NCI-H146 (cell line): ENCODE measurements at regions not wholly inside any gene's neighbourhood (a gene's known extent, or its start where the extent isn't known, plus 50 kb on each side); places are given as distances from the start of the nearest gene placed in this dataset.
"Not testable (repeated sequence)": the region's sequence is repeated elsewhere in the genome, so short reads cannot be mapped to it uniquely, and the experiment has no call there.

ENCODE experiments used
- DNase-seq: peaks from one replicate; lab custom pipeline; 2025; lab: John Stamatoyannopoulos, UW

DNA sequence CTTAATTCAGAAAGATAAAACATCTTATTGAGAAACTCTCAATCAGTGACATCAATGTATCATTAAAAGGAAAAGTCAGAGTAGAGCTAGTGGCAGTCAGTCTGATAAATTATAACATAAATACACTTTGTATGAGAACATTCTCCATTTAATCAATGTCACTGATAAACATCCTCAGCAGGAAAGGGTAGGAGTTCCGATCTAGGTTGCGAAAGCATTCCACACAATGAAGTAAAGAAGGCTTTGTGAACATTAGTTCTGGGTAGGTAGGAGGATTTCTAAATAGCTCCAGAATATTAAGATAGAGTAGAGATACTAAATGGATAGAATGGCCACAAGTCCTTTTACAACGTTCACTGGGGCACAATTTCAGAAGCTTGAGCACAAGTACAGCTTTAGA lies 179.7 kb upstream of the MALRD1 start:
- DNase-seq, result no peak

DNA sequence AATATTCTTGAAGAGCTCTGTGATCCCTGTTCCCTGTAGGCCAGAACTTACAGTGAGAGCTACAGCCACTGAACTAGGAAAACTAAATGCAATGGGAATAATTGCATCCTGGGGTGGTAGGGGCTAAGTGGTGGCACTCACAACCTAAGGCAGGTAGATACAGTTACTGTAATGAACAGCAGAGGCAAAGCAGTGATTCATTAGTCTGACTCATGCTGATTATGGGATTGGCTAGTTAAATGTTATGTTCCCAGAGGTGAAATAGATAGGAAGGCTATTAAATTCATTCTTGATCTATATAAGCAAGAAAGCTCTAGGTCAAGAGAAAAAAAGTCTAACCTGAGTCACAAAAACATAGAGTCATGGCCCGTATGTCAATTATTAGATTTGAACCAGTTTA lies 173.1 kb upstream of the MALRD1 start:
- no peak for DNase-seq

DNA sequence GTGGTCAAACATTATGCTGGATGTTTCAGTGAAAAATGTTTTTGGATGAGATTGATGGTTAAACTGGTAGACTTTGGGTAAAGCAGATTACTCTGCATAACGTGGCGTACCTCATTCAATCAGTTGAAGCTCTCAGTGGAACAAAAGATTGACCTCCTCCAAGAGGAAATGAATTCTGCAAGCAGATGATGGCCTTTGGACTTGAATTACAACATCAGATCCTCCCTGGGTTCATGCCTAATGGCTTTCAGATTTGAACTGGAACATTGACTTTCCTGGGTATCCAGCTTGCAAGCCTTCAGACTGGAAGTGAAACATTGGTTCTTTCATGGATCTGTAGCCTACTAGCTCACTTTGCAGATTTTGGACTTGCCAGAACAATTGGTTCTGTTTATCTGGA lies 169.3 kb upstream of the MALRD1 start:
- no peak for DNase-seq

DNA sequence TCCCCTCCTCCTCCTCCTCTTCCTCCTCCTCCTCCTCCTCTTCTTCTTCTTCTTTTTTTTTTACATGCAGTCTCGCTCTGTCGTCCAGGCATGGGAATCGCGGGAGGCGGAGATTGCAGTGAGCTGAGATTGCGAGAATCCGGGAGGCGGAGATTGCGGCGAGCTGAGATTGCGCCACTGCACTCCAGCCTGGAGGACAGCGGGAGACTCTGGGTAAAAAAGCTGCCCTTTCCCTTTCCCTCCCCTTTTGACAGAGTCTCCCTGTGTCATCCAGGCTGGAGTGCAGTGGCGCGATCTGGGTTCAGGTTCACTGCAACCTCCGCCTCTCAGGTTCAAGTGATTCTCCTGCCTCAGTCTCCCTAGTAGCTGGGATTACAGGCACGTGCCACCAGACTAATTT lies 168.1 kb upstream of the MALRD1 start:
- no peak for DNase-seq

DNA sequence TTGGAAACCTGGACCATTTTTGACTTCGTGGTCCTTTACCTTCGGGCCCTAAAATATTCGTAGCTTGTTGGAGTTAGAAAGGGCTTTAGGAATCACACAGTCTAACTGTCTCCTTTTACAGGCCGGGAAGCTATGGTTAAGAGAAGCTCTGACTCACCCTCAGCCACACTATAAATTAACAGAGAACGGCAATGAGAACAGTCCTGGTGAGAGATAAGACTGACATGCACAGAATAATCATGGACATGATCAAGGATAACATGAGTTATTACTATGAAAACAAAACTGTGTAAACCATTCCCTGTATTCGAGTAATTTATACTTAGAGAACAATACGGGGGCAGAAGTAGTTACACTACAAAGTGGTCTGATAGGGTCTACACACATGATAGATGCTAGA lies 162.5 kb upstream of the MALRD1 start:
- no peak for DNase-seq

DNA sequence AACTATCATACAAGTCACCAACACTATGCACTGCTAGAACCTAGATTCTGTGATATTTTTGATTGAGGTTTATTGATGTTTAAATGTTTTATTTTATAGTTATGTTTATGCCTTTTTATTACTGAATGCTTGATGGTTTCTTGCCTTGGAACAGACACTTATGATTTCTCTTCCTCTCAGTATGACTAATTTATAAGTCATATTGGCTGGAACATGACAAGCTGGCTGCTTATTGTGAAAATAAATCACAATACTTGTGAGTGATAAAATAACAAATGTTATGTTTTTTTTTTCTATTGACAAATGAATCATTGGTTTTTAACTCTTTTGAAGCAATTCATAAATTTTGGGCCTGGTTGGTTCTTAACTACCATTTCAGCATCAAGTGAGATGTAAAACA lies 142.0 kb upstream of the MALRD1 start:
- DNase-seq, result no peak

DNA sequence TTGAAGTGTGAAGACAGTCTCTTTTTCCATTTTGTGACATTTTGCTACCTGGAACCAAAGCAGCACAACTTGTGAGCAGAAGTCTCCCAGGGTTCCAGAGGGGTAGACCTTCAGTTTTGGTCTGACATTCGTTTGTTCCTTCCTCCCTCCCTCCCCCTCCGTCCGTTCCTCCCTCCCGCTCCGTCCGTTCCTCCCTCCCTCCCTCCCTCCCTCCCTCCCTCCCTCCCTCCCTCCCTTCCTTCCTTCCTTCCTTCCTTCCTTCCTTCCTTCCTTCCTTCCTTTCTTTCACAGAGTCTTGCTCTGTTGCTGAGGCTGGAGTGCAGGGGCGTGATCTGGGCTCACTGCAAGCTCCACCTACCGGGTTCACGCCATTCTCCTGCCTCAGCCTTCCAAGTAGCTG lies 131.2 kb upstream of the MALRD1 start:
- DNase-seq, result not testable (repeated sequence)

DNA sequence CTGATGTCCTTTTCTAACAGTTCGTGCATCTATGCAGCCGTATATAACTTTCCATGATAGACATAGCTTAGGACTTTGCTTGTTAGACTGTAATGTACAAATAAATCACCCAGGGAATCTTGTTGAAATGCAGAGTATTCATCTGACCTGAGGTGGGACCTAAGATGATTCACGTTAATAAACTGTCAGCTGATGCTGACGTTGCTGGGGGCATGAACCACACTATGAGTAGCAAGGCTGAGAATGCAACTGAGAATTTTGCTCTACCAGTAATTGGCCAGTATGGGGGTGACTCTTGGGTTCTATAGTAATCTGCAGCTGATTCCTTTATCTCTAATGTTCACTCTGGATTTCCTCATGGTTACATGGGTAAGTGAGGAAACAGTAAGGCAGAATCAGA lies 130.1 kb upstream of the MALRD1 start:
- no peak for DNase-seq

DNA sequence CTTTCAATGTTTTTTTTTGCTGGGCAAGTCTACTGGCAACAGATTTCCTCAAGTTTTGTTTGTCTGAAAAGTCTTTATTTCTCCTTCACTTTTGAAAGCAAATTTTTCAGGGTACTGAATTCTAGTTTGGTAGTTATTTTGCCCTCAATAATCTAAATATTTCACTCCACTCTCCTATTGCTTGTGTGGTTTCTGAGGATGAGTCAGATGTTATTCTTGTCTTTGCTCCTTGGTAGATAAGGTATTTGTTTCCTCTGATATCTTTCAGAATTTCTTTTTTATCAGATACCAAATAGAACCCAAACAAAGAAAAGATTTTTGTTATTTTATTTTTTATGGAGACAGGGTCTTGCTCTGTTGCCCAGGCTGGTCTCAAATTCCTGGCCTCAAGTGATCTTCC lies 99.2 kb upstream of the MALRD1 start:
- no peak for DNase-seq

DNA sequence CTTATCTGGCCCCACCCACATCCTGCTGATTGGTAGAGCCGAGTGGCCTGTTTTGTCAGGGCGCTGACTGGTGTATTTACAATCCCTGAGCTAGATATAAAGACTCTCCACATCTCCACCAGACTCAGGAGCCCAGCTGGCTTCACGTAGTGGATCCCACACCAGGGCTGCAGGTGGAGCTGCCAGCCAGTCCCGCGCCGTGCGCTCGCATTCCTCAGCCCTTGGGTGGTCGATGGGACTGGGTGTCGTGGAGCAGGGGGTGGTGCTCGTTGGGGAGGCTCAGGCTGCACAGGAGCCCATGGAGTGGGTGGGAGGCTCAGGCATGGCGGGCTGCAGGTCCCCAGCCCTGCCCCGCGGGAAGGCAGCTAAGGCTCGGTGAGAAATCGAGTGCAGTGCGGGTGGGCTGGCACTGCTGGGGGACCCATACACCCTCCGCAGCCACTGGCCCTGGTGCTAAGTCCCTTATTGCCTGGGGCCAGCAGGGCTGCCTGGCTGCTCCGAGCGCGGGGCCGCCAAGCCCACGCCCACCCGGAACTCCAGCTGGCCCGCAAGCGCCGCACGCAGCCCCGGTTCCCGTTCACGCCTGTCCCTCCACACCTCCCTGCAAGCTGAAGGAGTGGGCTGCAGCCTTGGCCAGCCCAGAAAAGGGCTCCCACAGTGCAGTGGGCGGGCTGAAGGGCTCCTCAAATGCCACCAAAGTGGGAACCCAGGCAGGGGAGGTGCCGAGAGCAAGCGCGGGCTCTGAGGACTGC lies 97.4 kb upstream of the MALRD1 start:
- peak; percentile 30 for DNase-seq

DNA sequence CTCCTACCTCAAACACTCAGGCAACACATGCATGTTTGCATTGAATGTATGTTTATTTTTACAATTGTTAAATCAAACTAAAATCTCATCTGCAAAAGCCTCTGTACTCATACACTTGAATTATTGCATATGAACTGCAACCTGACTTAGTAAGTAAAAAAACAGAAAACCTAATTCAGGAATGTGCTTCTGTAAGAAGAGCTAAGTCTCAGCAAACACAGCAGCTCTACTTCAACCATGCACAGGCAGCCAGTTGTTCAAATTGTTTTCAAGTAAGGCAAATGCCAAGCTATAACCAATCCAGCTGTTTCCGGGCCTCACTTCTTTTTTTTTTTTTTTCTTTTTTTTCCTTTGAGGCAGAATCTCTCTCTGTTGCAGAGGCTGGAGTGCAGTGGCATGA lies 93.5 kb upstream of the MALRD1 start:
- DNase-seq, result no peak

DNA sequence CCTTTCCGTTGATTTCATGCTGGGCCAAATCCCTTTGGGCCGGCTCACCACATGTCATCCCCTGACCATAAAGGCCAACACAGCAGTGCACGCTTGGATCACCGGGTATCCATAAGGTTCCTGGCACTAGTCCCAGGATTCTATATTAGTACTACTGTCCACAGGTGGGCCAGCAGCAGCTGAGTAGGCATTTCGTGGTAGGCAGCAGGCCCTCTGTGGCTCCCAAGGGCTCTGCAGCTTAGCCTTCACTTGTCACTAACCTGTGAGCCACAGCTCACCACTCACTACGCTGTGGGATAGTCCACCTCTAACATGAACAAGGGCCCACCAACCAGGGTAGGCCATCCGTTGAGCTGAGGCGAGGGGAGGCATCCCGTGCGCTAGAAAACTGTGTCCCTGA lies 89.2 kb upstream of the MALRD1 start:
- no peak for DNase-seq

DNA sequence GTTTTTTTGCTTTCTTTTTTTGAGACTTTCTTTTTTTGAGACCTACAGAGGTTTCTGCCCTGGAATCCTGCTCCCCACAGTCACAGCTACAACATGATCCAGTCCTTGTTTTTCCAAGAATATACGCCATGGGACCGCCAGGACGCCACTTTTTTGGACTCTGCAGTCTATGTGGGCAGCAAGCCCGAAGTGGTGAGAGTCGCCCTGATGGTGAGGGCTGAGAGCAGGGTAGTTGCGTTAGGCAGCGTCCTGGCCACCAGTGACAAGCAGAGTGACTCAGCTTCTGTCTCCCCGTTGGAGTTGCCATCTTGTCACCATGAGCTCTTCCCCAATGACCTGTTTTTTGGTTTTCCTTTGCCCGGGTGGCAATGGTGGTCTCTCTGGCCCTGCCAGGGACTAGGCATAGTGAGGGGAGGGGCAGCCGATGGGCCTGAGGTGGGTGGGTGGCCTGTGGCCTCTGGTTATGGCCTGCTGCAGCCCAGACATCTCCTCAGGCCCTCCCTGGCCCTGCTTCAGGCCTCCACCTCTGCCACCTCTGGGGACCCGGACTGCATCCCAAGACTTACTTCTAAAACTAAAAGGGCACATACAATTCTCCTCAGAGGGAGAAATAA lies 88.0 kb upstream of the MALRD1 start:
- DNase-seq, result no peak

DNA sequence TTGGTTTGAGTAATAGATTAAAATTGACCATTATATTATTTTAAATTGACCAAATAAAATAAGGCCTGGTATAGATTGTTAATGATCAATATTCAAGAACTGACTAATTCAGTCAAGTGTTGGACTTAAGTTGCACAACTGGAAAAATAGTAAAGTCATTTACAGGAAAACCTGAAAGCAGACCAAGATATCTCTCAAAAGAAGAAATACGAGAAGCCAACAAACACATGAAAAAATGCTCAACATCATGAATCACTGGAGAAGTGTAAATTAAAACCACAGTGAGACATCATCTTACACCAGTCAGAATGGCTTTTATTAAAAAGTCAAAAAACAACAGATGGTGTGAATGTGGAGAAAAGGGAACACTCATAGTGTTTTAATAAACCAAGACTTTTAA lies 80.4 kb upstream of the MALRD1 start:
- DNase-seq, result no peak

DNA sequence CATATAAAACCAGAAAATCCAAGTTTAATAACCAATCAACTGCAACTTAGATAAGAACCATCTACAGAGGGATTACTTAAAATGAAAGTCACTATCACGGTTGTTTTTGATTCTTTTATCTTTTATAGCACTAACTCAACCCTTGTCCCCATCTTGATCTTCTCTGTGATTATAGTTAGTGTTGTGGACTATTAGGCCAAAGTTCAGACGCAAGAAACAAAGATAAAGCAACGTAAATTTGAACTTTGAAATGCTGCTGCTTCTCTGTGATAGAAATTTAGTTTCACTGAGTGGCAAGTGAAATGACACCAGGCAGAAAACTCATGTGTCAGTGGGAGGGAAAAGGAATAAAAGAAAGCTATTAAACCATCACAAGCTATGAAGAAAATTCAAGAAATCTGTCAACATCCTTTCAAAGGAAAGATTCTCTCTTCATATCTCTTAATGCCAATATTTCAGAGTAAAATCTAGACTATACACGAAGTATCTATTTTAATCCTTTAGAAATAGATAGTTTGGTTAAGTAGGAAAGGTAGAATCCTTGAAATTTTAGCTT lies 71.8 kb upstream of the MALRD1 start:
- no peak for DNase-seq

DNA sequence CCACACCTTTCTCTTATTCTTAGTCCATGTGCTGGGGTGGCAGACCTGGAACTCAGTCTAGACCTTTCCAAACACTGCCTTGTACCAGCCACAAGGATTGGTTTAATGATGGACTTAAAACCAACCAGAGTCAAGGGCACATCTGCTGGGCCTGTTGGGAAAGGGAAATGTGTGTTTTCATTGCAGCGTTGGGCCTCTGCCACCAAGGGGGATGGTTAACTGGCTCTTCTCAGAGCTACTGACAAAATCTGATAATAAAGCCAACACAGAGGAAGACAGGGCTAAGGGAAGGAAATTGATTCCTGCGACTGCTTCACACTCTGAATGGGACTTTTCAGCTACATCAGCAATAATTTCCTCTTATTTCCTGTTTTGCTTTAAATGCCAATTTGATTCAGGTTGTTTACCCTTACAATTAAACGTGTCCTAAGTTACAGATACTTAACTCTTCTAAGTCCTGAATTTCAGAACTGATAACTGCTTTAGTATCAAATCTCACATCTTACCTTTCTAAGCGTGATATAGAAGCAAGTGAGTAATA lies 68.4 kb upstream of the MALRD1 start:
- no peak for DNase-seq

DNA sequence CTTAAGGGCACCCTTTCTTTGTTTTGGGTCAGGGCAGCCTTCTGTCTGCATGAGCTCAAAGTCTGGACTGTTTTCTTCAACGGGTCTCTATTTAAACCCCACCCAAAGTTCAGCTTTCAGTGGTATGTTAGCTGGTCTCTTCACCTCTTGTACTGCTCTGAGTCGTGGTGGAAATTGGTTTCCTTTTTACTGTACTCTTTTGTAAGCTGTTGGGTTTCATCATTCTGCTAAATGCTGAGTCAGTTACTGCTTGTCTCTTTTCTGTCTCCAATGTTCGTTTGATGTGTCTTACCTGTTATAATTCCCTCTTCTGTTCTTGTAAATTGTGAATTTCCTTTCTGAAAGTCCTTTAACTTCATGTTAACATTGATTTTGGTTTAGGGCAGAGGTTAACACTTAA lies 64.1 kb upstream of the MALRD1 start:
- DNase-seq, result no peak

DNA sequence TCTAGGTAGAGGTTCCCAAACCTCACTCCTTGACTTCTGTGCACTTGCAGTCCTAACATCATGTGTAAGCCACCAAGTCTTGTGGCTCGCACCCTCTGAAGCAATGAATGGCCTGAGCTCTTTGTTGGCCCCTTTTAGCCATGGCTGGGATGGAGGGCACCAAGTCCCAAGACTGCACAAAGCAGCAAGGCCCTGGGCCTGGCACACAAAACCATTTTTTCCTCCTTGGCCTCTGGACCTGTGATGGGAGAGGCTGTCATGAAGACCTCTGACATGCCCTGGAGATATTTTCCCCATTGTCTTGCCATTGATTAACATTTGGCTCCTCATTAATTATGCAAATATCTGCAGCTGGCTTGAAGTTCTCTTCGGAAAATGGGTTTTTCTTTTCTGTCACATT lies 60.3 kb upstream of the MALRD1 start:
- no peak for DNase-seq
